ENCODE measurements at regions not wholly inside any gene's neighbourhood (a gene's known extent, or its start where the extent isn't known, plus 50 kb on each side); places are given as distances from the start of the nearest gene placed in this dataset.

DNA sequence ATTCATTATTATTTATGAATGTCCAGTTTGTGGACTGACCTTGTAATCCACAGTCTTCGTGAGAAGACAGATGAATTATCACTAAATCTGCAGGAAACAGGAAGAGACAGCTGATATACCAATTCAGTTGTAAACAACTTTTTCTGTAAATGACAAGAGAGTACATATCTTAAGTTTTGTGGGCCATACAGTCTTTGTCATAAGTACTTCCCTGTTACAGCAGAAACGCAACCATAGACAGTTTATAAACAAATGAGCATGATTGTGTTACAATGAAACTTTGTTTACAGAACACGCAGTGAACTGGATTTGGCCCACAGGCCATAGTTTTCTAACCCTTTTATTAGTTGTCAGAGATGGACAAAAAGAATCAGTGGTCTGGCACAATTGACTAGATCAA lies 443.4 kb downstream of the PDGFC start:
- no peak overlapping the region for H3K4me3 ChIP-seq (ENCODE audit: low read depth, low read length)
- no peak for DNase-seq (ENCODE audit: low read depth)
- in situ Hi-C loops (cut with HindIII; ENCODE audit: low sequenced_read_pairs), result no loop called here
- TF ChIP-seq, protein P1, sequence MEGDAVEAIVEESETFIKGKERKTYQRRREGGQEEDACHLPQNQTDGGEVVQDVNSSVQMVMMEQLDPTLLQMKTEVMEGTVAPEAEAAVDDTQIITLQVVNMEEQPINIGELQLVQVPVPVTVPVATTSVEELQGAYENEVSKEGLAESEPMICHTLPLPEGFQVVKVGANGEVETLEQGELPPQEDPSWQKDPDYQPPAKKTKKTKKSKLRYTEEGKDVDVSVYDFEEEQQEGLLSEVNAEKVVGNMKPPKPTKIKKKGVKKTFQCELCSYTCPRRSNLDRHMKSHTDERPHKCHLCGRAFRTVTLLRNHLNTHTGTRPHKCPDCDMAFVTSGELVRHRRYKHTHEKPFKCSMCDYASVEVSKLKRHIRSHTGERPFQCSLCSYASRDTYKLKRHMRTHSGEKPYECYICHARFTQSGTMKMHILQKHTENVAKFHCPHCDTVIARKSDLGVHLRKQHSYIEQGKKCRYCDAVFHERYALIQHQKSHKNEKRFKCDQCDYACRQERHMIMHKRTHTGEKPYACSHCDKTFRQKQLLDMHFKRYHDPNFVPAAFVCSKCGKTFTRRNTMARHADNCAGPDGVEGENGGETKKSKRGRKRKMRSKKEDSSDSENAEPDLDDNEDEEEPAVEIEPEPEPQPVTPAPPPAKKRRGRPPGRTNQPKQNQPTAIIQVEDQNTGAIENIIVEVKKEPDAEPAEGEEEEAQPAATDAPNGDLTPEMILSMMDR (IDR thresholded peaks at IDR 0.05; ENCODE audit: low read depth, low read length, missing control alignments), result no peak

DNA sequence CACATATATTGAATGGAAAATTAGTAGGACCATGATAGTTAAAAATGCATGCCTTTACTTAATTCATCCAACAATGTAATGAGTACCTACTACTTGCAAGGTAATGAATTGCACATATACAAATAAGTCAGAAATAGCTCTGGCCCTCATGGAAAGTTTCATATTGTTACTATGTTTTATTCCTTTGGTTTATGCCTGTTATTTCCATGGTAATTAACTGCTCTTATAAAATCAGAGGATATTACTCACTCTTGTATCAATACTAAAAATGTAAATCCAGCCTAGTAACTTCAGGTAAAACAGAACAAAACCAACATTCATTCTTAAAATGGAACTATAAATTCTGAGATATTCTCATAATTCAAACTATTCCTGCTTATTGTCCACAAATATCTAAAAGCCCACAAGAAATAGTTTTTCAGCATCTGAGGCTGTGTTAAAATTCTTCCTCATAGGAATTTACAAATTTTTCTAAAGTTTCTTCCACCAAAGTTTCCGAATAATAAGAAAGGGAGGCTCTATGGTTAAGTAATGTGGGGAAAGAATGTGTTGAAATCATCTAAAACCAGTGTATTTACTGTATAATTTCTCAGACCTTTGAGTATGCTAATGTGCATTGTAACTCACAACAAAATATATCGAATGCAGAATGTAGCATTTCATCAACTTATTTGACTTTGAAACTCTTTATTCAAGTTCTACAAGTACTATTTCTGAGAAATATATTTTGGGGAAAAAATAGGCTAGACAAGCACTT lies 444.2 kb downstream of the PDGFC start:
- in situ Hi-C loops (cut with HindIII; ENCODE audit: low sequenced_read_pairs), result no loop called here
- DNase-seq (ENCODE audit: low read depth), result no peak
- H3K4me3 ChIP-seq (ENCODE audit: low read depth, low read length), result no peak overlapping the region
- TF ChIP-seq, protein P1 (IDR thresholded peaks at IDR 0.05; ENCODE audit: low read depth, low read length, missing control alignments), result no peak

DNA sequence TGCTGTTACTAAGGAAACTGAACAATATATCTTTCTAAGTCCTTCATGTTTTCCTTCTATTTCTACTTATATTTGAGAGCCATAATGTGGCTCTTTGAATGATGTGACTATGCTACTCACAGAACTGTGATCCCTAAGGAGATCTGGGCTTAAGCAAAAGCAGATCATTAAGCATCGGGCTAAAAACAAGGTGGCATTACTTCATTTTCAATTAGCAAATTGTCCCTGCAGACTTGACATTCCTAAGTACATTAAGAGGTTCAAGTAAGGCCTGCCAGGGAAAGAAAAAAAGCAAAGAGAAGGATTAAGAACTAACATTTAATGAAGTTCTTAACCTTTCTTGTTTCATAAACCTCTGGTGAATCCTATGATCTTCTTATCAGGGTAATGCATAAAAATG lies 447.6 kb downstream of the PDGFC start:
- no peak for DNase-seq (ENCODE audit: low read depth)
- TF ChIP-seq, protein P1 (IDR thresholded peaks at IDR 0.05; ENCODE audit: low read depth, low read length, missing control alignments), result no peak
- H3K4me3 ChIP-seq (ENCODE audit: low read depth, low read length), result no peak overlapping the region
- in situ Hi-C loops (cut with HindIII; ENCODE audit: low sequenced_read_pairs), result no loop called here

DNA sequence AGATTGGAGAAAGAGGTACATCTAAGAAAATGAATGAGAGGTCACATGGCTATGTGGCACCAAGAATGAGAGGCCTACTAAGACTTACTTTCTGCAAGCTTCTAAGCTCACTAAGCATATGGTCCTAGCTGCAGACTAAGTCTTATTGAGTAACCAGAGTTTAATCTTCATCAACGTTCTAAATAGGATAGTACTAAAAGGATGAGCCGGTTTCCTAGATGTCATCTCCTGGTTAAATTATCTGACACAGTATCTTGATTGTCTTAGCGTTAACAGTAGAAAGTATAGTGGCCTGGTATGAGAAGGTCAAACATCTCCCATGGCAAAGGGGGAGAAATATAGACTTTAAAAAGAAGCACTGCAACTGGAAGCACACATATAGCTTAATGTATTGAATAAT lies 448.1 kb downstream of the PDGFC start:
- in situ Hi-C loops (cut with HindIII; ENCODE audit: low sequenced_read_pairs), result no loop called here
- DNase-seq (ENCODE audit: low read depth), result no peak
- TF ChIP-seq, protein P1 (IDR thresholded peaks at IDR 0.05; ENCODE audit: low read depth, low read length, missing control alignments), result no peak
- no peak overlapping the region for H3K4me3 ChIP-seq (ENCODE audit: low read depth, low read length)

DNA sequence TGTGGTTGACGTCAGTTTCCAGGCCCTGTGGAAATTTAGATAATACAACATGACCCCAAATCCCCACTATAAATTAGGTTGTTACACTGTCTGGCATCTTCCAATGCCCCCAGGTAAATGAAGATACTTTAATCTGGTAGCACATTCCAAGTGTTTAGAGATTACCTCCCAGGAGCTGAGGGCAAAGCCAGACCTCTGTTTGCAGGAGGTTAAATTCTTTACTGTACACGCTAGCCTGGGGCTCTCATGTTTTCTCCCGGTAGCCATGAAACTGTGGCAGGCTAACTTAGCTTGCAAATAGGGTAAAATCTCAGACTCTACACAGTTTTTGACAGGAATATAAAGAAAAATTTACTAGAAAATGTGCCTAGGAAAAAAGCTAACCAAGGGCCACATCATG lies 450.0 kb downstream of the PDGFC start:
- in situ Hi-C loops (cut with HindIII; ENCODE audit: low sequenced_read_pairs), result no loop called here
- TF ChIP-seq, protein P1 (IDR thresholded peaks at IDR 0.05; ENCODE audit: low read depth, low read length, missing control alignments), result no peak
- H3K4me3 ChIP-seq (ENCODE audit: low read depth, low read length), result no peak overlapping the region
- DNase-seq (ENCODE audit: low read depth), result no peak

DNA sequence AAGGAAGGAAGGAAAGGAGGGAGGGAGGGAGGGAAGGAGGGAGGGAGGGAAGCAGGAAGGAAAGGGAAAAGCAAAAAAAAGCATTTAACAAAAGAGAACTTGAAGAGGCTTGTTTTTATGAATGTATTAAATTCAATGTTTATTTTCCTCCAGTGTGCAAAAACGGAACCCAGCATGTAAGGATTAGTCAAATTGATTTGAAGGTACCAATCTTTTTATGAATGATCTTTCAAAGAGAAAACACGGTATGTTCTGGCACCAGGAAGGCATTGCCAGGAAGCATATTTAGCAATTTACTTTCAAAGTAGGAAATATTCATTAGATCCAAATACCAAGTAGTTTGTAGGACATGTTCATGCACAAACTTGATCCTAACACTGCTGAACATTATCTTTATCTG lies 453.6 kb downstream of the PDGFC start:
- TF ChIP-seq, protein P1 (IDR thresholded peaks at IDR 0.05; ENCODE audit: low read depth, low read length, missing control alignments), result no peak
- H3K4me3 ChIP-seq (ENCODE audit: low read depth, low read length), result no peak overlapping the region
- DNase-seq (ENCODE audit: low read depth), result no peak
- in situ Hi-C loops (cut with HindIII; ENCODE audit: low sequenced_read_pairs), result no loop called here

Data from astrocyte of the cerebellum (primary cell).